Panc1 (cell line): ENCODE measurements at regions not wholly inside any gene's neighbourhood (a gene's known extent, or its start where the extent isn't known, plus 50 kb on each side); places are given as distances from the start of the nearest gene placed in this dataset.

Source experiments
- ATAC-seq: fragments of 200-7000 bp; cut with Tn5 transposase; 2 replicates; pipeline ENCODE4 v1.9.1; 2020; ENCODE audit warnings: mild to moderate bottlenecking, moderate library complexity
- BruUV-seq: library from RNA; stranded (reverse); fragments of 400-500 nt; replicated peaks from 2 replicates; lab custom pipeline; 2021; lab: Mats Ljungman, UMichigan
- CTCF ChIA-PET: fragments of 300-600 bp; sonication (Branson Sonifier 250); formaldehyde crosslinking; loops from one replicate; lab custom pipeline; 2022; ENCODE audit warnings: antibody characterized with exemption; lab: Charles Lee
- POLR2A ChIA-PET: fragments of 300-600 bp; sonication (Branson Sonifier 250); formaldehyde crosslinking; loops from one replicate; lab custom pipeline; 2022; ENCODE audit warnings: antibody characterized with exemption; lab: Charles Lee
- DNase-seq: peaks from one replicate; pipeline ENCODE4 v3.0.0-alpha.2; 2010; ENCODE audit warnings: low read depth, low spot score
- H3K27ac ChIP-seq: 2 replicates; pipeline ENCODE4 v1.5.1; 2011; ENCODE audit warnings: mild to moderate bottlenecking, low read length, inconsistent platforms
- H3K27me3 ChIP-seq: fragments of 200-500 bp; sonication (Bioruptor generic); 2 replicates; pipeline ENCODE4 v1.6.0; 2014; ENCODE audit warnings: low read length, inconsistent platforms; ENCODE audit not compliant: control insufficient read depth, insufficient read depth
- H3K36me3 ChIP-seq: fragments of 200-500 bp; sonication (Bioruptor generic); 2 replicates; pipeline ENCODE4 v1.5.1; 2014; ENCODE audit warnings: inconsistent platforms, mild to moderate bottlenecking, low read length, moderate library complexity; ENCODE audit not compliant: control insufficient read depth, insufficient read depth
- H3K4me1 ChIP-seq: 2 replicates; pipeline ENCODE4 v1.5.1; 2011; ENCODE audit warnings: inconsistent platforms, mild to moderate bottlenecking, low read length, moderate library complexity; ENCODE audit not compliant: control insufficient read depth, insufficient read depth
- H3K4me3 ChIP-seq, 2 experiments: 2 replicates each; pipeline ENCODE4 v1.5.1; 2011 to 2012; ENCODE audit warnings: low read depth in 2 of 2, low read length in 2 of 2, mild to moderate bottlenecking in 2 of 2, inconsistent platforms in 1 of 2, moderate library complexity in 1 of 2
- H3K9me3 ChIP-seq: fragments of 200-500 bp; sonication (Bioruptor generic); 2 replicates; pipeline ENCODE4 v1.5.1; 2014; ENCODE audit warnings: low read depth, mild to moderate bottlenecking, inconsistent platforms, low read length, moderate library complexity; ENCODE audit not compliant: control insufficient read depth, insufficient read depth
- CTCF ChIP-seq: fragments of 450-650 bp; IDR thresholded peaks from 2 replicates; pipeline ENCODE4 v1.5.1; 2017; ENCODE audit warnings: mild to moderate bottlenecking
- POLR2AphosphoS5 ChIP-seq: IDR thresholded peaks from 2 replicates; pipeline ENCODE4 v1.6.1; 2012; ENCODE audit warnings: mild to moderate bottlenecking, low read depth, low read length, moderate library complexity
- REST ChIP-seq, 2 experiments: IDR thresholded peaks; 2 replicates each; pipeline ENCODE4 v1.6.1; 2011 to 2012; ENCODE audit warnings: low read depth in 2 of 2, control low read depth in 1 of 2, low read length in 1 of 2, mild to moderate bottlenecking in 1 of 2, moderate library complexity in 1 of 2; ENCODE audit not compliant: insufficient read depth in 1 of 2
- SIN3A ChIP-seq: IDR thresholded peaks from 2 replicates; pipeline ENCODE4 v1.6.1; 2012; ENCODE audit warnings: low read depth, mild to moderate bottlenecking, low read length, moderate library complexity, borderline replicate concordance; ENCODE audit not compliant: insufficient read depth
- TCF7L2 ChIP-seq: IDR thresholded peaks from 2 replicates; pipeline ENCODE4 v1.6.1; 2011; ENCODE audit warnings: mild to moderate bottlenecking, low read depth, low read length, inconsistent platforms
- in situ Hi-C: cut with HindIII; loops from 2 replicates; pipeline ENCODE4 v1.10.0; 2016; ENCODE audit warnings: low sequenced_read_pairs, low pct_unique_long_range_greater_than_20kb
- intact Hi-C: fragments of 100-400 bp; cut with micrococcal nuclease; formaldehyde crosslinking; loops from one replicate; pipeline ENCODE4 v1.10.0; 2022; ENCODE audit not compliant: unreplicated experiment

- ChIA-PET POLR2A (no interaction called here), CTCF (no interaction called here)
- ATAC-seq (no peak), DNase-seq (no peak)
- no peaks in the 10 kb centered on the region for H3K36me3 ChIP-seq
- H3K4me3 ChIP-seq: no peak overlapping the region
- in situ Hi-C loops (no loop called here), intact Hi-C loops (loop anchor here (10.0 kb wide), 1 partner anchor 59 kb away; no protein-coding TSS in a partner anchor)
- no peaks in the 10 kb centered on the region for H3K27me3 ChIP-seq
- TF ChIP-seq SIN3A (no peak), REST (IDR thresholded peaks at IDR 0.05; ENCODE audit: insufficient read depth in 1 of 2, low read depth in 2 of 2, low read length in 1 of 2) (no peak), POLR2AphosphoS5 (no peak), TCF7L2 (no peak), CTCF (no peak)
- BruUV-seq: no TSS peak
- H3K27ac ChIP-seq: no peak overlapping the region
- peaks cover 4% of the 10 kb centered on the region for H3K4me1 ChIP-seq
- no peaks in the 10 kb centered on the region for H3K9me3 ChIP-seq
Measured at GRCh38 chr10:55233505-55233904, 432.5 kb upstream of the PCDH15 start.

- intact Hi-C loops: loop anchor here (10.0 kb wide), 1 partner anchor 58 kb away; no protein-coding TSS in a partner anchor
- H3K4me1 ChIP-seq: peaks cover 4% of the 10 kb centered on the region
- TF ChIP-seq POLR2AphosphoS5 (no peak), REST (IDR thresholded peaks at IDR 0.05; ENCODE audit: insufficient read depth in 1 of 2, low read depth in 2 of 2, low read length in 1 of 2) (no peak), CTCF (no peak), SIN3A (no peak), TCF7L2 (no peak)
Measured at GRCh38 chr10:55233090-55233489, 432.1 kb upstream of the PCDH15 start.

More at GRCh38 chr10:55233090-55233489, 432.1 kb upstream of the PCDH15 start:
- Histone ChIP-seq H3K36me3 (no peaks in the 10 kb centered on the region), H3K9me3 (no peaks in the 10 kb centered on the region), H3K27me3 (no peaks in the 10 kb centered on the region), H3K27ac (no peak overlapping the region; the same call in 1 of the 2 replicates), H3K4me3 (no peak overlapping the region)
- ATAC-seq (no peak), DNase-seq (no peak)
- BruUV-seq: no TSS peak
- in situ Hi-C loops: no loop called here
- CTCF ChIA-PET: no interaction called here
- POLR2A ChIA-PET: no interaction called here
